GM19452 (cell line): ENCODE measurements at regions not wholly inside any gene's neighbourhood (a gene's known extent, or its start where the extent isn't known, plus 50 kb on each side); places are given as distances from the start of the nearest gene placed in this dataset.

ENCODE experiments used
- ATAC-seq: cut with Tn5 transposase; IDR thresholded peaks from one replicate; pipeline ENCODE4 v1.9.1; 2021; ENCODE audit not compliant: unreplicated experiment

- no peak for ATAC-seq
These were observed 178.8 kb upstream of the ELL2 start for GRCh38 chr5:96140496-96140895.

- ATAC-seq: no peak
These were observed 178.4 kb upstream of the ELL2 start for GRCh38 chr5:96140084-96140483.

DNA sequence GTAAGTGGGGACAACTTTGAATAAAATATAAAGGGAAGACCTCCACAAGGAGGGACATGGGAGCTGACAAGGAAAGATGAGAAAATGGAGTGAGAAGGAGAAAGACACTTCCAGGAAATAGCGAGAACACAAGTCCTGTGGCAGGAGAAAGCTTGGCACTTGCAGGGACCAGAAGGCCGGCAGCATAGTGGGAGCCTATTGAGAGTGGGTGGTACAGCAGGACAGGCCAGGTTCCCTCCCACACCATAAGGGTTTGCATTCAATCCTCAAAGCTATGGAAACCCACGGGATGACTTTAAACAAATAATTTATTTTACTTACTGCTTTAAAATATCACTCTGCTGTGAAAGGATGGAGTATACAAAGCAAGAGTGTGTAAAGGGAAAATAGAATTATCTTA lies 173.2 kb upstream of the ELL2 start:
- ATAC-seq: no peak

DNA sequence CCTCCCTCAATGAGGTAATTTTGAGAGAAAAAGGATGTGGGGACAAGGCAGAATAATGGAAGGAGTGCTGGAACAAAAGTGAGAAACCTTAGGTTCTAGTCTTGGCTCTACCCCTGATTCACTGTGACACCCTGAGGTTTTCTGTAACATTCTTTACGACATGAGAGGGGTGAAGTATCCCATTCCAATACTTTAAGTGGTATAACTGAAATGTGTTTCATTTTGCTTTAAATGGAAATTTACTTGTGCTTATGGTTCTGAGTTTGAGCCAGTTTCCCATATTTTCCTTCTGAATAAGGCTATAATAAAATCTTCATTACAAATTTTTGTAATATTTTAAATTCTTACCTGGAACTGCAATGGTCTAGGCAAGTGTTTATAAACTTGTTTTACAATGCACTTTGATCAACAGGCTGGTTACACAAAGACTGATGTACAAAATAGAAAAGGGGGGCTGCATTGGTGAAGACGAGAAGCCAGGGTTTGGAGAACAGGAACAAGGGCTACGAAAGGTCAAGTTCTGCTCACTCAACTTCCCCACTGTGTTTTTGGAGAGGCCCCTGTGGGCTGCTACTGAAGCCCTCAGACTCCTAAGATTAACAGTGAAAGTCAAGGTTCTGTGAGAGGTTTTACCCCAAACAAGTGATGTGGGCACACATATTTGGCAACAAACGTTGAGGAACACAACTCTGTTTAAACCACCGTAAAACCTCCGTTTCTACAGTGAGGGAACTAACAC lies 171.9 kb upstream of the ELL2 start:
- ATAC-seq: no peak

- no peak for ATAC-seq
These were observed 167.6 kb upstream of the ELL2 start for GRCh38 chr5:96129276-96129675.

- ATAC-seq: no peak
These were observed 166.7 kb upstream of the ELL2 start for GRCh38 chr5:96128204-96128864.

DNA sequence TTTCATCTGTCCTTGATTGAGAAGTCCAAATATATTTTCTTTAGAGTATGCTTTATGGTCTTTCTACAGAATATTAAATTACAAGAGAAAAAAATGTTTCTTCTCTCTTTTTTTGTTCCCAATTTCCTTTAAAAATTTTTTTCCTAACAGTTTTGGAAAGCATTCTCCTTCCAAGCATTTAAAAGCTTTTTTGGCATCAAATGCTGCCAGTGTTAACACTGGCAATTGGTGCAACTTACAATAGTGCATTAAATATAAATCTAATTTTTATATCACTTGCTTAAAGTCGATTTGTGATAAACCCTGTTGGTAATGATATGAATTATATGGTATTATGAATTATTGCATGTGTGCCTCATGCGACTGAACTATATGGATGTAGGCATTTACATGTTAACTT lies 165.9 kb upstream of the ELL2 start:
- ATAC-seq: no peak

DNA sequence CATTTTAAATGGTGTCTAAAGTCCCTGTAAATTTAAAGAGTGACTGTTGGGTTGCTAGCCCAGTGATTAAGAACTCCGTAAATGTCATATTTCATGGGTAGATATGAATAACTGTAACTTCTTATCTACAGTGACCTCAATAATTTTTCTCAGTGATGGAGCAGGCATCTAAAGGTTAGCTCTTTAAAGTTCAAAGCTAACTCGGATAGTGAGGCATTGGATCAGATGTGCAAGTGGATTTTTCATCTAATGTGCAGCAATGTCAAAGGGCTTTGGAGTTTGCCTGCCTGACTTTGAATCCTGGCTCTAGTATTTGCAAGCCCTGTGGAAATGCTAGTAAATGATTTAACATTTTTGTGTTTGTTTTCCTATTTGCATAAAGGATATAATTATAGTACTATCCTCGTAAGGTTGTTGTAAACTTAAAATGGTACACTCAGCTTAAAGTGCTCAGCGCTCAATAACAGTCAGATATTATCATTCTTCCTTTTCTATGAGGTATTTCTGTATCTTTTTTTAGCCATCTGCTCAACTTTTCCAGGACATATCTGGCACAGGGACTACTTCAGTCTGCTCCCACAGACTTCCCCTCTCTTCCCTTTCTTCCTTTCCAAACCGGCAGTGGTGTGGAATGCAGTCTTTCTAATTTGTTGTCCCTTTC lies 163.7 kb upstream of the ELL2 start:
- ATAC-seq: no peak

- no peak for ATAC-seq
These were observed 162.9 kb upstream of the ELL2 start for GRCh38 chr5:96124589-96124988.

DNA sequence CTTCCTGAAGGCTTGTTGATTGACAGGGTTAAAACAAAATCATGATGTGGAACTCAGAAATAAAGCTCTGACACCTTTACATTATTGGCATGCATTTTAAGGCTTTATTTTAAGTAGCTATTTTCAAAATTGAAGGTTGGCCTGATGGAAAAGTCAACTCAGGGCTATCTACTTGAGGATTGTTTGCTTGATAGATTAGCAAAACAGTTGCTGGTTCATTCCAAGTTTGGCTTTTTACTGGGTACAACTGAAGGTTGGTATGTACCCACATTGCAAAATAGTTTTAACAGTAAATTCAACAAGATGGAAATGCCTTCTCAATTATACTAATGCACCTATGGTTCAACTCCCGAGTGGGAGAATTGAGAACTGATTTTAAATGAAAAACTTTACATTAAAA lies 161.8 kb upstream of the ELL2 start:
- no peak for ATAC-seq

GRCh38 chr5:96121364-96121763 lies 159.7 kb upstream of the ELL2 start:
- ATAC-seq: no peak

DNA sequence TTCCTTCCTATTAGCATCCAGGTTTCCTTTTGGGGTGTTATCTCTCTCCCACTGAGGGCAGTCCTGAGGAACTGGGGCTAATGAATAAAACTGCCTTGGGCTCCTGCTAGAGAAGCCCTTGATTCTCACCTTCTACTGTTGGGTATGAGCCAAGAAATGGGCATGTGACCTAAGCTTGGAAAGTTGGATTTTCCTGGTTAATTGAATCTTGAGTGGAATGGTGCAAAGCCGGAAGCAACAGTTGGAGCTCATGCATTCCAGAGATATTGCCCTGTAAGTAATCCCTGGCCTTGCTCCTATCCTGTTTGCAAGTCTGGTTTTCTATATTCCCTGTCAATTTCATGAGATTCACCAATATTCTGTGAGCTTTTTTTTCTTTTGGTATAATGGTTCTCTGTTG lies 158.5 kb upstream of the ELL2 start:
- ATAC-seq: no peak

GRCh38 chr5:96117771-96118651 lies 156.4 kb upstream of the ELL2 start:
- no peak for ATAC-seq

DNA sequence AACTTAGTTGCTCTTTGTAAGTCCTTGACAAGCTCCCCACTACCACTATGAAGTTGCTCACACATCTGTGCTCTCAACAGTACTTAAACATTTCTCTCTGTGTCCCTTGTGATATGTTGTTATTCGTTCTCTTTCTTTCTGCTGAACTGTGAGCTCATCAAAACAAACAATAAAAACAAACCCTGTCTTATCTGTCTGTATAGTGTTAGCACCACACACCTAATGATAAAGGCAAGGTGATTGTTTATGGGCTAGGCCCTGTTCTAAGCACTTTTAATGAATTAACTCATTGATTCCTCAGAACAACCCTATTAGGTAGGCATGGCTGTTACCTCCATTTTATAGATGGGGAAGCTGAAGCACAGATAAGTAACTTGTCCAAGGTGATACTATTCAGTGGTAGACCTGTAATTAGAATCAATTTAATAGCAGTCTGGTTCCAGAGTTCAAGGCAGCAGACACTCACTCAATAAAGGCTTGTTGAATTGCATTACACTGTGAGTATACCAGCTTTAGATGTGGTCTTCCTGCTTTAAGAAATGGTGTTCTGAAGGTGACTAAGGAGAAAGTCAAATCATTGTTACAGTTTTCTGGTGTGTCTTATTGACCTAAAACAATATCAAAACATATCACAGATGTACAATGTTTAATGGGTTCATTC lies 153.6 kb upstream of the ELL2 start:
- ATAC-seq: no peak

DNA sequence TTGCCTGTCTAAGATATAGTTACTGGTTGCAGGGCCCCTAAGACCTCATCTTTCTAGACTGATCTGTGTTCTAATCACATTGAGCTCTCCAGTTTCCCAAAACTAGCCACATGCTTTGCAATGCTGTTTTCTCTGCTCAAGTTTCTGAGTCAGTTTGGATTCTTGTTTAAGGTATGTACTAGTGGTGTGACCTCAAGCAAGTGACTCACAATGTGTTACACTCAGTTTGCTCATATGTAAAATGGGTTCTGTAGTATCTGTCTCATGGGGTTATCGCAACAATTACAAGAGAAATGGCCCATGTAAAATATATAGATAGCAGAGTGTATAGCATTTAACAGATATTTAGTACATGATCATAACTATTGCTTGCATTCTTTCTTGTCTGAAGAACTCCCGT lies 153.1 kb upstream of the ELL2 start:
- ATAC-seq: no peak

DNA sequence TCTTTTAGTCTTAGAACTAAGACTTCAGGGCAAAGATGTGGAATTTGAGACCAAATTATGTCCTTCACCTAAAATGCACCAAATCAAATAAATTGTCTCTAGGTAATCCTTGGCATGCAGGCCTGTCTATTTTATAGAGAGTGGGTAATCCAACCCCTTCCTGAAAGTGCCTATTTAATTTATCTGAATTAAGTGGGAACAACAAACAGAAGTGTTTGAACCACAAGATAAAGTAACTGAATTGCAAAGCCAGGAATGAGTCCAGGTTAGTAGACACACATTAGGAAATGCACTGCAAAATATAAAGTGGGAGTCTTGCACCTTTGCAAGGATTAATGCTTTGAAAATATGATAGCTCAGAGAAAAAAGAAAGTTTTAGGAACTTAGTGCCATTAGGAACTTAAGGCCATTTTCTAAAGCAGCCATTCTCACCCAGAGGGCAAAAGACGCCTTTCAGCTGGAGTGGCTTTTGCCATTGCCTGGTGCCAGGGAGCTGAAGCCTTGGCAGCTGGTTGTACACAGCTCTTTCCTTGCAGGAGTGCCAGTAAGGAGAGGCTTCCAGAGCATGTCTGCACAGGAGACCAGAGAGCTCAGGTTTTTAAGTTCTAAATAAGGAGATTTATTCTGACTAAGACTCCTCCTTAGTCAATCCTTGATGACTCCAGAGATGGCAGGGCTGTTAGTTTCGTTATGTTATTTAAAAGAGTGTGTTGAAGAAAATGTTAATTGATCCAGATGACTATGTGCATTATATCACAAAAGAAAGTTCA lies 151.7 kb upstream of the ELL2 start:
- ATAC-seq: no peak

DNA sequence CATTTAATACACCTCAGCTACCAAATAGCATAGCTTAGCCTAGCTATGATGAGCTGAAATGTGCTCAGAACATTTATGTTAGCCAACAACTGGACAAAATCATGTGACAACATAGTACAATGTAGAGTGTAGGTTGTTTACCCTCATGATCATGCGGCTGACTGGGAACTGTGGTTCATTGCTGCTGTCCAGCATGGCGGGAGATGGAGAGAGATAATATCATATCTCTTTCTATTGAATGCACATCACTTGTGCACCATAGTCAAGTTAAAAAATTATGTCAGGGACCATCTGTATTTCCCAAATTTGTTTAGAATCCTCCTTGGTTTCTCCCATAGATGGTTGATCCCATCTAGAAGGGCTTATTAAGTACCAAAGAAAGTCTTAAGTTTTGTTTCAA lies 151.1 kb upstream of the ELL2 start:
- ATAC-seq: no peak

- ATAC-seq: no peak
These were observed 150.5 kb upstream of the ELL2 start for GRCh38 chr5:96112123-96112670.

DNA sequence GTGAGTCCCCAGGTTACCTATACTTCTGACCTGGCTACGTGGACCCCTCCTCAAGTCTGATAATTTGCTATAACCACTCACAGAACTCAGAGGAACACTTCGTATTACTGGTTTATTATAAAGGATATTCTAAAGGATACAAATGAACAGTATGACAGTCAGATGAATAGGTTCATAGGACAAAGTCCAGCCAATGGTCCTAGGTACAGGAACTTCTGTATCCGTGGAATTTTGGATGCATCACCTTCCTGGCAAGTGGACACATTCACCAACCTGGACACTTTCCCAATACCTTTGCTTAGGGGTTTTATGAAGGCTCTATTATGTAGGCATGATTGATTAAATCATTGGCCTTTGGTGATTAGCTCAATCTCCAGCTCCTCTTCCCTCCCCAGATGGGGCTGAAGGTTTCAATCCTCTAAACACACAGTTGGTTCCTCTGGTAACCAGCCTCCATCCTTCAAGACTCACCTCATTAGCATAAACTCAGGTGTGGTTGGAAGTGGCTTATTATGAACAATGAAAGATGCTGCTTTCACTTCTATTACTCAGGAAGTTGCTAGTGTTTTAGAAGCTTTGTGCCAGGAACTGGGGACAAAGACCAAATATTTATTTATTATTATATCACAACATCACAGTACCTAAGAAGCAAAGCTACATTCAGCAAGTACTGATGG lies 149.6 kb upstream of the ELL2 start:
- ATAC-seq: no peak
